Natural killer cell (primary cell): ENCODE measurements at regions not wholly inside any gene's neighbourhood (a gene's known extent, or its start where the extent isn't known, plus 50 kb on each side); places are given as distances from the start of the nearest gene placed in this dataset.

Source experiments
- ATAC-seq, 3 donors: fragments of 150-1000 bp in 2 of 3; fragments of 200-7000 bp in 1 of 3; cut with Tn5 transposase; 1 replicate in 1 of 3; 2 replicates in 2 of 3; pipeline ENCODE4 v1.10.0; 2021; ENCODE audit warnings: mild to moderate bottlenecking in 2 of 3, moderate library complexity in 2 of 3
- DNase-seq, 2 donors: peaks; one replicate each; pipeline versions ENCODE4 v3.0.0 to v3.0.0-alpha.2; 2013 to 2021; ENCODE audit warnings: mixed read lengths in 1 of 2
- H3K27ac ChIP-seq: one replicate; pipeline ENCODE4 v1.5.1; 2013; ENCODE audit warnings: mild to moderate bottlenecking, low read length
- H3K27me3 ChIP-seq: one replicate; pipeline ENCODE4 v1.6.1; 2013; ENCODE audit warnings: low read length; ENCODE audit not compliant: control insufficient read depth, insufficient read depth
- H3K36me3 ChIP-seq: one replicate; pipeline ENCODE4 v1.6.1; 2013; ENCODE audit warnings: low read length; ENCODE audit not compliant: control insufficient read depth, insufficient read depth
- H3K4me1 ChIP-seq: one replicate; pipeline ENCODE4 v1.6.1; 2013; ENCODE audit warnings: low read length; ENCODE audit not compliant: control insufficient read depth, insufficient read depth
- H3K4me3 ChIP-seq: one replicate; pipeline ENCODE4 v1.5.1; 2013; ENCODE audit warnings: low read length
- H3K9me3 ChIP-seq: one replicate; pipeline ENCODE4 v1.6.1; 2013; ENCODE audit warnings: low read length; ENCODE audit not compliant: control insufficient read depth, insufficient read depth
- H3K27ac Mint-ChIP-seq, 2 donors: one replicate each; pipeline ENCODE4 v1.8.0; 2022; ENCODE audit warnings: mild to moderate bottlenecking in 2 of 2, mixed read lengths in 2 of 2, moderate library complexity in 1 of 2
- H3K27me3 Mint-ChIP-seq, 2 donors: one replicate each; pipeline ENCODE4 v1.8.0; 2022; ENCODE audit warnings: low read depth in 2 of 2, mixed read lengths in 2 of 2
- H3K36me3 Mint-ChIP-seq: one replicate; pipeline ENCODE4 v1.8.0; 2022; ENCODE audit warnings: mixed read lengths
- H3K4me1 Mint-ChIP-seq, 2 donors: one replicate each; pipeline ENCODE4 v1.8.0; 2022; ENCODE audit warnings: mixed read lengths in 2 of 2
- H3K4me3 Mint-ChIP-seq: one replicate; pipeline ENCODE4 v1.8.0; 2022; ENCODE audit warnings: mild to moderate bottlenecking, moderate library complexity, mixed read lengths
- H3K9me3 Mint-ChIP-seq, 2 donors: one replicate each; pipeline ENCODE4 v1.8.0; 2022; ENCODE audit warnings: mixed read lengths in 2 of 2
- WGBS: methylation state at CpG from one replicate; pipeline ENCODE4 v1.1.7; 2013; ENCODE audit warnings: missing lambda C conversion rate; ENCODE audit not compliant: insufficient coverage; 5-methylcytosine and 5-hydroxymethylcytosine counted together
- intact Hi-C: fragments of 100-400 bp; cut with micrococcal nuclease; formaldehyde crosslinking; loops from one replicate; pipeline ENCODE4 v1.14.2; 2022
- TF ChIP-seq, protein P1 (sequence below): fragments of 200-600 bp; IDR thresholded peaks from one replicate; pipeline ENCODE4 v1.8.0; 2022; ENCODE audit warnings: antibody characterized with exemption

- ATAC-seq (no peak), DNase-seq (no peak)
- H3K4me3 Mint-ChIP-seq, result no peak overlapping the region
- Histone ChIP-seq H3K4me3 (no peak overlapping the region), H3K27me3 (no peaks in the 10 kb centered on the region), H3K27ac (no peak overlapping the region), H3K9me3 (no peaks in the 10 kb centered on the region), H3K4me1 (no peaks in the 10 kb centered on the region), H3K36me3 (no peaks in the 10 kb centered on the region)
- H3K36me3 Mint-ChIP-seq, result no peaks in the 10 kb centered on the region
- H3K4me1 Mint-ChIP-seq, result no peaks in the 10 kb centered on the region
- intact Hi-C loops, result no loop called here
- H3K27ac Mint-ChIP-seq, result no peak overlapping the region
- TF ChIP-seq, protein P1, sequence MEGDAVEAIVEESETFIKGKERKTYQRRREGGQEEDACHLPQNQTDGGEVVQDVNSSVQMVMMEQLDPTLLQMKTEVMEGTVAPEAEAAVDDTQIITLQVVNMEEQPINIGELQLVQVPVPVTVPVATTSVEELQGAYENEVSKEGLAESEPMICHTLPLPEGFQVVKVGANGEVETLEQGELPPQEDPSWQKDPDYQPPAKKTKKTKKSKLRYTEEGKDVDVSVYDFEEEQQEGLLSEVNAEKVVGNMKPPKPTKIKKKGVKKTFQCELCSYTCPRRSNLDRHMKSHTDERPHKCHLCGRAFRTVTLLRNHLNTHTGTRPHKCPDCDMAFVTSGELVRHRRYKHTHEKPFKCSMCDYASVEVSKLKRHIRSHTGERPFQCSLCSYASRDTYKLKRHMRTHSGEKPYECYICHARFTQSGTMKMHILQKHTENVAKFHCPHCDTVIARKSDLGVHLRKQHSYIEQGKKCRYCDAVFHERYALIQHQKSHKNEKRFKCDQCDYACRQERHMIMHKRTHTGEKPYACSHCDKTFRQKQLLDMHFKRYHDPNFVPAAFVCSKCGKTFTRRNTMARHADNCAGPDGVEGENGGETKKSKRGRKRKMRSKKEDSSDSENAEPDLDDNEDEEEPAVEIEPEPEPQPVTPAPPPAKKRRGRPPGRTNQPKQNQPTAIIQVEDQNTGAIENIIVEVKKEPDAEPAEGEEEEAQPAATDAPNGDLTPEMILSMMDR, result no peak
- H3K27me3 Mint-ChIP-seq, result peaks cover 6 to 18% of the 10 kb centered on the region in 2 donors
- no peaks in the 10 kb centered on the region for H3K9me3 Mint-ChIP-seq
These were observed 244.7 kb downstream of the SEC61B start for GRCh38 chr9:99466781-99467180.

DNA sequence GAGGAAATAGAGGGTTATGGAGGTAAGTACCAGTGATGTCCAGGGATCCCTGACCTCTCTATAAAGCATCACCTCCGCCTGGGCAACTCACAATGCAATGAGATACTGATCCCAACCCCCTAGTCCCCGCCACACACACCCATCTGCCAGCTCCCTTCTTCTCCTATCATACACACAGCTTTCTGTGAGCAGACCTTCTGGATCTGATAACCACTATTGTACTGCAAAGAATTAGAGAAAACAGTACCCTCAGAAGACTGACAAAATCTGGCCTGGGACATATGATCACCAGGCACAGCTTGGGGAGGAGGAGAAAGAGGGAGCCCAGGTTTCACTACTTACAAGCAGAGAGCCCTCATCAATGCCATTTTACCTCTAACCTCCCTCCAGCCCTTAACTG, 249.0 kb downstream of the SEC61B start:
- Mint-ChIP-seq H3K27me3 (peaks cover 0 to 12% of the 10 kb centered on the region in 2 donors), H3K27ac (no peak overlapping the region), H3K9me3 (no peaks in the 10 kb centered on the region), H3K36me3 (no peaks in the 10 kb centered on the region), H3K4me3 (no peak overlapping the region), H3K4me1 (no peaks in the 10 kb centered on the region)
- Histone ChIP-seq H3K27me3 (no peaks in the 10 kb centered on the region), H3K4me1 (no peaks in the 10 kb centered on the region), H3K27ac (no peak overlapping the region), H3K4me3 (no peak overlapping the region), H3K36me3 (no peaks in the 10 kb centered on the region), H3K9me3 (no peaks in the 10 kb centered on the region)
- no peak for ATAC-seq
- TF ChIP-seq, protein P1, result no peak
- 81% methylated on average over 2 of the region's 2 CpGs for WGBS
- no peak for DNase-seq
- intact Hi-C loops, result no loop called here

GRCh38 chr9:99472240-99472915, 250.3 kb downstream of the SEC61B start:
- 79% methylated on average over 6 of the region's 6 CpGs for WGBS
- Mint-ChIP-seq H3K36me3 (no peaks in the 10 kb centered on the region), H3K27ac (no peak overlapping the region), H3K4me3 (no peak overlapping the region), H3K9me3 (no peaks in the 10 kb centered on the region), H3K4me1 (no peaks in the 10 kb centered on the region), H3K27me3 (peaks cover 0 to 11% of the 10 kb centered on the region in 2 donors)
- intact Hi-C loops, result no loop called here
- Histone ChIP-seq H3K4me1 (no peaks in the 10 kb centered on the region), H3K36me3 (no peaks in the 10 kb centered on the region), H3K9me3 (no peaks in the 10 kb centered on the region), H3K4me3 (no peak overlapping the region), H3K27ac (no peak overlapping the region), H3K27me3 (no peaks in the 10 kb centered on the region)
- TF ChIP-seq, protein P1, result no peak
- no peak for DNase-seq
- no peak for ATAC-seq

GRCh38 chr9:99472916-99473245, 250.8 kb downstream of the SEC61B start:
- TF ChIP-seq, protein P1, result no peak
- no peak overlapping the region for H3K27ac ChIP-seq
- Mint-ChIP-seq H3K4me3 (no peak overlapping the region), H3K27me3 (peaks cover 0 to 8% of the 10 kb centered on the region in 2 donors), H3K9me3 (no peaks in the 10 kb centered on the region), H3K36me3 (no peaks in the 10 kb centered on the region), H3K27ac (no peak overlapping the region), H3K4me1 (no peaks in the 10 kb centered on the region)
- intact Hi-C loops, result no loop called here
- H3K36me3 ChIP-seq, result no peaks in the 10 kb centered on the region
- no peaks in the 10 kb centered on the region for H3K4me1 ChIP-seq
- no peak for ATAC-seq
- no peaks in the 10 kb centered on the region for H3K9me3 ChIP-seq
- WGBS, result no CpG with 5 or more reads among the region's 1 CpG
- H3K4me3 ChIP-seq, result no peak overlapping the region
- no peak for DNase-seq
- H3K27me3 ChIP-seq, result no peaks in the 10 kb centered on the region
